ENCODE measurements at regions not wholly inside any gene's neighbourhood (a gene's known extent, or its start where the extent isn't known, plus 50 kb on each side); places are given as distances from the start of the nearest gene placed in this dataset.

DNA sequence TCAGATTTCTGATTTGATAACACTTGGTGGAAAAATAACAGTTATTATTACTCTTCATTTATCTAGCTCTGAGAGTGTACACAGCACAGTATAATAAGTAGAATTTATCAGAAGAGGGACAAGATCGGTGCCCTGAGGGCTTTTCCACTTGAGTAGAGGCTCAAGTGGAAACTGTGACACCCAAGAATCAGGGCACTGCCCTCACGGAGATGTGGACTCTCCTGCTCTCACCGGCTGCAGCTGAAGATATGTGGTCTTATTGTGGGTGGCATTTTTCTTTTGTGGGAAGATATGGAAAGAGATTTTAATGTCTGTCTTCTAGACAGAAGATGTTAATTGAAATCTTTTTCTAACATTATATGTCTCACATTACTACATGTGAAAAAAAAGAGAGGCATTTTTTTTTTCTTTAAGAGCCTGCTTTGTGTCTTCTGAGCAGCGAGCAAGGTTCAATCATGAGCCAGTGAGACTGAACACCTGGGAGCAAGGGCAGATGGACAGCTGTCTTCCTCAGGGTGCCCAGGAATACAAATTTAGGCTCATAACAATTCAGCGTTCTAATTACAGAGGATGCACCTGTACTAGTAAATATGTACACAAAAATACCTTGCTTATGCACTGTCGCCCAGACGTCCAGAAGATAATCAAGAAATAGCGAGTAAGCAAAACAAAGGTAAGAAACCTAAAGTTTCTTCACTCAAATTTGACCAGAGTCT is 1098.2 kb upstream of the FANCL start:
- TF ChIP-seq, protein P1, sequence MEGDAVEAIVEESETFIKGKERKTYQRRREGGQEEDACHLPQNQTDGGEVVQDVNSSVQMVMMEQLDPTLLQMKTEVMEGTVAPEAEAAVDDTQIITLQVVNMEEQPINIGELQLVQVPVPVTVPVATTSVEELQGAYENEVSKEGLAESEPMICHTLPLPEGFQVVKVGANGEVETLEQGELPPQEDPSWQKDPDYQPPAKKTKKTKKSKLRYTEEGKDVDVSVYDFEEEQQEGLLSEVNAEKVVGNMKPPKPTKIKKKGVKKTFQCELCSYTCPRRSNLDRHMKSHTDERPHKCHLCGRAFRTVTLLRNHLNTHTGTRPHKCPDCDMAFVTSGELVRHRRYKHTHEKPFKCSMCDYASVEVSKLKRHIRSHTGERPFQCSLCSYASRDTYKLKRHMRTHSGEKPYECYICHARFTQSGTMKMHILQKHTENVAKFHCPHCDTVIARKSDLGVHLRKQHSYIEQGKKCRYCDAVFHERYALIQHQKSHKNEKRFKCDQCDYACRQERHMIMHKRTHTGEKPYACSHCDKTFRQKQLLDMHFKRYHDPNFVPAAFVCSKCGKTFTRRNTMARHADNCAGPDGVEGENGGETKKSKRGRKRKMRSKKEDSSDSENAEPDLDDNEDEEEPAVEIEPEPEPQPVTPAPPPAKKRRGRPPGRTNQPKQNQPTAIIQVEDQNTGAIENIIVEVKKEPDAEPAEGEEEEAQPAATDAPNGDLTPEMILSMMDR (IDR thresholded peaks at IDR 0.05; ENCODE audit: control extremely low read depth in 1 of 3, insufficient read depth in 1 of 3, low read depth in 1 of 3, low read length in 3 of 3), result no peak
- TF ChIP-seq EP300 (IDR thresholded peaks at IDR 0.05; ENCODE audit: borderline replicate concordance in 1 of 2, low read depth in 2 of 2, low read length in 2 of 2) (no peak), CREB1 (IDR thresholded peaks at IDR 0.05) (no peak), SP2 (IDR thresholded peaks at IDR 0.05; ENCODE audit: low read length) (no peak), RAD21 (IDR thresholded peaks at IDR 0.05 in 1 of 2, conservative IDR thresholded peaks at IDR 0.05 in 1 of 2; ENCODE audit: low read depth in 2 of 2, low read length in 2 of 2) (no peak), BRCA1 (IDR thresholded peaks at IDR 0.05; ENCODE audit: low read depth, low read length) (no peak), CBX5 (IDR thresholded peaks at IDR 0.05; ENCODE audit: low read depth, low read length) (no peak), POLR2AphosphoS5 (IDR thresholded peaks at IDR 0.05; ENCODE audit: low read depth, low read length) (no peak), CEBPB (IDR thresholded peaks at IDR 0.05; ENCODE audit: low read depth, low read length) (no peak), NANOG (IDR thresholded peaks at IDR 0.05; ENCODE audit: insufficient read depth, low read depth, low read length, poor library complexity, severe bottlenecking) (no peak), JUN (IDR thresholded peaks at IDR 0.05; ENCODE audit: low read depth, low read length) (no peak), FOSL1 (IDR thresholded peaks at IDR 0.05; ENCODE audit: insufficient read depth, low read depth, low read length) (no peak), POLR2A (IDR thresholded peaks at IDR 0.05; ENCODE audit: control extremely low read depth in 1 of 2, low read depth in 2 of 2, low read length in 2 of 2) (no peak)
- TF ChIP-seq, protein P2, sequence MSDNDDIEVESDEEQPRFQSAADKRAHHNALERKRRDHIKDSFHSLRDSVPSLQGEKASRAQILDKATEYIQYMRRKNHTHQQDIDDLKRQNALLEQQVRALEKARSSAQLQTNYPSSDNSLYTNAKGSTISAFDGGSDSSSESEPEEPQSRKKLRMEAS (IDR thresholded peaks at IDR 0.05), result no peak
